BE2C (cell line): ENCODE measurements at regions not wholly inside any gene's neighbourhood (a gene's known extent, or its start where the extent isn't known, plus 50 kb on each side); places are given as distances from the start of the nearest gene placed in this dataset.

Source experiments
- DNase-seq: peaks from one replicate; pipeline ENCODE4 v3.0.0-alpha.2; 2020
- H3K27me3 ChIP-seq: fragments of 250-450 bp; sonication (Bioruptor Pico); 2 replicates; pipeline ENCODE4 v1.5.1; 2020; ENCODE audit warnings: mild to moderate bottlenecking
- H3K36me3 ChIP-seq: fragments of 250-450 bp; sonication (Bioruptor Pico); 2 replicates; pipeline ENCODE4 v1.5.1; 2020; ENCODE audit warnings: mild to moderate bottlenecking
- H3K4me1 ChIP-seq: fragments of 250-450 bp; sonication (Bioruptor Pico); 2 replicates; pipeline ENCODE4 v1.5.1; 2020
- H3K4me3 ChIP-seq: 2 replicates; pipeline ENCODE4 v1.5.1; 2011; ENCODE audit warnings: low read depth, low read length
- H3K9me3 ChIP-seq: fragments of 250-450 bp; sonication (Bioruptor Pico); 2 replicates; pipeline ENCODE4 v1.5.1; 2020
- TF ChIP-seq, protein P1 (sequence below): IDR thresholded peaks from 2 replicates; pipeline ENCODE4 v1.5.1; 2012; ENCODE audit warnings: mild to moderate bottlenecking, low read depth, low read length

DNA sequence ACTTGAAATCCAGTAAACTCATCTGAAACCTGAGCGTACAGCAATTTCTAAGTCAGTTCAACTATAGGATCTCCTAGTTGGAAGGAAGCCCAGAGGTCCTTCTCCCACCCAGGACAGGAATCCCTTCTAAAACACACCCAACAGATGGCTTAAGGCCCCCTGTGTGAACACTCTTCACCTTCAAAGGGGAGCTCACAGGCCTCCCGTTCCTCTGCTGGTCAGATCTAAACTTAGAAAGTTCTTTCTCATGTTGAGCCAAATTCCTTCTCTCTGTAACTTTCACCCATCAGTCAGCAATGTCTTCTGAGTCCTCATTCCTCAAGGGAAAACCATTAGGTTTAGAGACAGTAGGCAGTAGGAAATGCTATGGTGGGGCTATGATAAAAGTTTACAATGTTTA is 355.2 kb downstream of the PCNX1 start:
- Histone ChIP-seq H3K9me3 (no peaks in the 10 kb centered on the region), H3K4me1 (no peaks in the 10 kb centered on the region), H3K27me3 (no peaks in the 10 kb centered on the region), H3K36me3 (no peaks in the 10 kb centered on the region), H3K4me3 (no peak overlapping the region)
- TF ChIP-seq, protein P1, sequence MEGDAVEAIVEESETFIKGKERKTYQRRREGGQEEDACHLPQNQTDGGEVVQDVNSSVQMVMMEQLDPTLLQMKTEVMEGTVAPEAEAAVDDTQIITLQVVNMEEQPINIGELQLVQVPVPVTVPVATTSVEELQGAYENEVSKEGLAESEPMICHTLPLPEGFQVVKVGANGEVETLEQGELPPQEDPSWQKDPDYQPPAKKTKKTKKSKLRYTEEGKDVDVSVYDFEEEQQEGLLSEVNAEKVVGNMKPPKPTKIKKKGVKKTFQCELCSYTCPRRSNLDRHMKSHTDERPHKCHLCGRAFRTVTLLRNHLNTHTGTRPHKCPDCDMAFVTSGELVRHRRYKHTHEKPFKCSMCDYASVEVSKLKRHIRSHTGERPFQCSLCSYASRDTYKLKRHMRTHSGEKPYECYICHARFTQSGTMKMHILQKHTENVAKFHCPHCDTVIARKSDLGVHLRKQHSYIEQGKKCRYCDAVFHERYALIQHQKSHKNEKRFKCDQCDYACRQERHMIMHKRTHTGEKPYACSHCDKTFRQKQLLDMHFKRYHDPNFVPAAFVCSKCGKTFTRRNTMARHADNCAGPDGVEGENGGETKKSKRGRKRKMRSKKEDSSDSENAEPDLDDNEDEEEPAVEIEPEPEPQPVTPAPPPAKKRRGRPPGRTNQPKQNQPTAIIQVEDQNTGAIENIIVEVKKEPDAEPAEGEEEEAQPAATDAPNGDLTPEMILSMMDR, result no peak
- DNase-seq, result no peak

DNA sequence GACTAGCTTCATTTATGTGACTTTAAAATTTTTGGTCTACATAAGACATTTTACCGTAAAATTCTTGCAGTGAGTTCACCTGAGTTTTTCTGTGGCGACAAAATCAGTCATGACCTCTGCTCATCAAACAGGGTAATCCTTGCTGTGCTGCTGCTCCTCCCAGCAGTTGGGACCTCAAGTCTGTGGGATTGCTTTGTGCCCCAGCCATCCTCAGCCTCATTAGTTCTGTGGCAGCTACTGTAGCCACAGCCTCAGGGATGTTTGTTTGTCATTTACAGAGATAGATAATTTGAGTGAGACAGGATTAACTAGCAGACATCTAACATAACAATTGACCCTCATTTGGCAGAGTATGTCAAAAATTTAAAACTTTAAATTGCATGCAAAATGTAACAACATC is 357.0 kb downstream of the PCNX1 start:
- DNase-seq, result no peak
- H3K27me3 ChIP-seq, result no peaks in the 10 kb centered on the region
- no peaks in the 10 kb centered on the region for H3K4me1 ChIP-seq
- TF ChIP-seq, protein P1, result no peak
- H3K4me3 ChIP-seq, result no peak overlapping the region
- H3K36me3 ChIP-seq, result no peaks in the 10 kb centered on the region
- no peaks in the 10 kb centered on the region for H3K9me3 ChIP-seq

- DNase-seq, result no peak
- Histone ChIP-seq H3K4me1 (no peaks in the 10 kb centered on the region), H3K4me3 (no peak overlapping the region), H3K27me3 (no peaks in the 10 kb centered on the region), H3K9me3 (no peaks in the 10 kb centered on the region), H3K36me3 (no peaks in the 10 kb centered on the region)
- TF ChIP-seq, protein P1, result no peak
Observed at GRCh38 chr14:71267007-71267513, 359.8 kb downstream of the PCNX1 start.

DNA sequence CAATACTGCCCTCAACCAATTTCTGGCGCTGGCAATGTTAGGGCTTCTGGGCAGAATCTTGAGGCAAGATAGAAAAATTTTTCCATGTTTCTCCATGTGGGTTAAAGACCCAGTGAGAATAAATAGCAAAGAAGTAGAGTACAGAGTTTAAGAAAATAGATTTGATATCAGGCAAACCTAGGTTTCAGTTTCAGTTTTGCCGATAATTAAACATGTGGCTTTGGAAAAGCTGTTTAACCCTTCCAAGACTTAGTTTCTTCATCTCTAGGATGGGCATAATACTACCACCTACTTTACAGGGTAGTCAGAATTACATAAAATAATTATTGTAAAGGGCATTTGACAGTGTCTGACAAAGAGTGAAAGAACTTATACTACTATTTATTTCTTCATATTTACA is 360.4 kb downstream of the PCNX1 start:
- H3K27me3 ChIP-seq, result no peaks in the 10 kb centered on the region
- TF ChIP-seq, protein P1, result no peak
- H3K4me1 ChIP-seq, result no peaks in the 10 kb centered on the region
- H3K4me3 ChIP-seq, result no peak overlapping the region
- H3K9me3 ChIP-seq, result no peaks in the 10 kb centered on the region
- DNase-seq, result no peak
- no peaks in the 10 kb centered on the region for H3K36me3 ChIP-seq

DNA sequence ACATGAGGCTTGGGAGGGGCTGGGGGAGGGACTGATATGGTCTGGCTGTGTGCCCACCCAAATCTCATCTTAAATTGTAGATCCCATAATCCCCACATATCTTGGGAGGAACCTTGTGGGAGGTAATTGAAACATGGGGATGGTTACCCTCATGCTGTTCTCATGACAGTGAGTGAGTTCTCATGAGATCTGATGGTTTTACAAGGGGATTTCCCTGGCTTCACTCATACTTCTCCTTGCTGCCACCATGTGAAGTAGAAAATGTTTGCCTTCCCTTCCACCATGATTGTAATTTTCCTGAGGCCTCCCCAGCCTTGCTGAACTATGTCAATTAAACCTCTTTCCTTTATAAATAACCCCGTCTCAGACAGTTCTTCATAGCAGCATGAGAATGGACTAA is 362.9 kb downstream of the PCNX1 start:
- H3K9me3 ChIP-seq, result no peaks in the 10 kb centered on the region
- no peak for DNase-seq
- TF ChIP-seq, protein P1, result no peak
- H3K36me3 ChIP-seq, result no peaks in the 10 kb centered on the region
- no peaks in the 10 kb centered on the region for H3K27me3 ChIP-seq
- H3K4me3 ChIP-seq, result no peak overlapping the region
- H3K4me1 ChIP-seq, result no peaks in the 10 kb centered on the region

DNA sequence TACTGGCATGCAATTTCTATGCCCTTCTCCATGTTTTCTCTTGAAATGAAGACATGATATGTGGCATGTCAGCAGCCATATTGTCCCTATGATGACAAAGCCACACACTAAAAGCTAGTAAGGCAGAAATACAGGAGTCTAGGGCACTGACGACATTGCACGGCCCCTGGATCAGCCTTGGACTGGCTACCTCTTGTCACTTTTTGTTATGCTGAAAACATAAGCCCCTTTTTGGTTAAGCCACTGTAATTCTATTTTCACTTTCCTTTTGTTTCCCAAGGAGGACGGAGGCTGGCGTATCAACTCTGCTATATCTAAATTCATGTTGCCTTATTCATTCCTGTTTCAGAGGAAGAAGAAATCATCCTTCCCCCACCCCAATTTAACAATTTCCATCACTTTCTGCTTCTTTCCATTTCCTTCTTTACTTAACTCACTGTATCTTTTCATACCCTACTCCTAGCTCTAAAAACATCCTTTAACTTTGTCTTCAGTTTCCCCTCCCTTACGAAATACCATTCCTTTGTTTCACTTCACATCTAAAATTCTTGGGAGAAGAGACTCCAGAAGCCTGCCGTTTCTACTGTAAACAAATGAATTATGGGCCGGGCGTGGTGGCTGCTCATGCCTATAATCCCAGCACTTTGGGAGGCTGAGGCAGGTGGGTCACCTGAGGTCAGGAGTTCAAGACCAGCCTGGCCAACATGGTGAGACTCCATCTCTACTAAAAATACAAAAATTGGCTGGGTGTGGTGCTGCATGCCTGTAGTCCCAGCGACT is 364.1 kb downstream of the PCNX1 start:
- TF ChIP-seq, protein P1, result no peak
- H3K4me1 ChIP-seq, result no peaks in the 10 kb centered on the region
- no peaks in the 10 kb centered on the region for H3K36me3 ChIP-seq
- no peak overlapping the region for H3K4me3 ChIP-seq
- no peaks in the 10 kb centered on the region for H3K9me3 ChIP-seq
- no peaks in the 10 kb centered on the region for H3K27me3 ChIP-seq
- DNase-seq, result no peak
